CMK (cell line): ENCODE measurements at regions not wholly inside any gene's neighbourhood (a gene's known extent, or its start where the extent isn't known, plus 50 kb on each side); places are given as distances from the start of the nearest gene placed in this dataset.
A peak's percentile ranks its signal among the peaks of the same experiment; 100 is the strongest.

Source experiments
- DNase-seq: peaks from one replicate; pipeline ENCODE4 v3.0.0-alpha.2; 2010; ENCODE audit warnings: low read depth

DNA sequence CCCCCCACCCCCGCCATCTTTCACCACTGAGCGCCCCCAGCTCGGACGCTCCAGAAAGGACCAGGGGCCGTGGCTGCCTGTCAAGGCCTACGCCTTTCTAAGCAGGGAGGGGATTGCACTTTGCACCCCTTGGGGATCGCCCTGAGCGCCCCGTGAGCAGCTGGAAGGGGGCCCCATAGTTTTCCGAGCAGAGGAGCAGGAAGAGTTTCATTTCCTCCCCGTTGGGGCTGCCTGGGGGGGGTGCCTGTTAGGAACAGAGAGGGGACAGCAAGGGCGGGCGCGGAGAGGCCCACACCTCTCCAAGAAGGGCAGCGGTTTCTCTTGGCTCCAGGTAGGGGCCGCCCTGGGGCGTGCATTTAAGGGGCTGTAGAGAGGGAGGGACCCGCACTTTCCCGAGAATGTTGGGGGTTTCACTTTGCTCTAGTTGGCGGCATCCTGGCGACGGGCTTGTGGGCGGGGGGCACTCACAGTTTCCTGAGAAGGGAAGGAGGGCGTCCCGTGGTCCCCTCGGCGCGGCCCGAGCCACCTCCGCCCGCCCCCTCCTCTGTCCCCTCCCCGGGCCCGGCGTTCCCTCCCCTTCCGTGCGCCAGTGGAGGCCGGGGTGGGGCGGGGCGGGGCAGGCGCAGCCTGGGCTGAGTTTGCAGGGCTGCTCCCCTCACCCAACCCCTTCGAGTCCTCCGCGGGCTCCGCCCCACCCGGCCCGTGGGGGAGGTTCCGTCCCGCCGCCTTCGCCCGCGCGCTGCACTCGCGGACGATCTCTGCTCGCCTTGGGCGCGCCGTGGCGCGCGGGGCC, 82.3 kb upstream of the CD99 start:
- peak; percentile 76 for DNase-seq

DNA sequence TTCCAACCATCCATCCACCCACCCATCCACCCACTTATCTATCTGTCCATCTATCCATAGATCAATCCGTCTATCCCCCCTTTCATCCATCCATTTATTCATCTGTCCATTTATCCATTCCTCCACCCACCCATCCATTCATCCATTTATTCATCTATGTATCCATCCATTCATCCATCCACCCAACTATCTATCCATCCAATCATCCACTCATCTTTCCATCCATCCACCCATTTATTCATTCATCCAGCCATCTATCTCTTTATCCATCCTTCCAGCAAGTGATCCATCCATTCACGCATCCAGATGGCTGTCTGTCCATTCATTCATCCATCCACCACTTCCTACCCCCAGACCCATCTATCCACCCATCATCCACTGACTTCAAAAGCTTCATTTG, 84.0 kb upstream of the CD99 start:
- no peak for DNase-seq

DNA sequence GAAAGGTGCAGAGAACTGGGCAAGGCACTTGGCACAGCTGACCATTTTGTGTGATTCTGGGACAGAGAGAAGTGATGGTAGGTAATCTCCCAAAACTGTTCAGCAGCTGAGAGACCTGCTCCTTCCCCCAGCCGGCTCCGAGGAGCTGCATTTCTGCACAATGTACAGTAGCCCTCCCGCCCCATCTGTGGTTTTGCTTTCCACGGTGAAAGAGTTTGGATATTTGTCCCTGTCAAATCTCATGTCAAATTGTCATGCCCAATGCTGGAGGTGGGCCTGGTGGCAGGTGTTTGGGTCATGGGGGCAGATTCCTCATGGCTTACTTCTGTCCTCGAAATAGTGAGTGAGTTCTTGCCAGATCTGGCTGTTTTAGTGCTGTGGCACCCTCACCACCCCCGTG, 90.5 kb upstream of the CD99 start:
- no peak for DNase-seq

DNA sequence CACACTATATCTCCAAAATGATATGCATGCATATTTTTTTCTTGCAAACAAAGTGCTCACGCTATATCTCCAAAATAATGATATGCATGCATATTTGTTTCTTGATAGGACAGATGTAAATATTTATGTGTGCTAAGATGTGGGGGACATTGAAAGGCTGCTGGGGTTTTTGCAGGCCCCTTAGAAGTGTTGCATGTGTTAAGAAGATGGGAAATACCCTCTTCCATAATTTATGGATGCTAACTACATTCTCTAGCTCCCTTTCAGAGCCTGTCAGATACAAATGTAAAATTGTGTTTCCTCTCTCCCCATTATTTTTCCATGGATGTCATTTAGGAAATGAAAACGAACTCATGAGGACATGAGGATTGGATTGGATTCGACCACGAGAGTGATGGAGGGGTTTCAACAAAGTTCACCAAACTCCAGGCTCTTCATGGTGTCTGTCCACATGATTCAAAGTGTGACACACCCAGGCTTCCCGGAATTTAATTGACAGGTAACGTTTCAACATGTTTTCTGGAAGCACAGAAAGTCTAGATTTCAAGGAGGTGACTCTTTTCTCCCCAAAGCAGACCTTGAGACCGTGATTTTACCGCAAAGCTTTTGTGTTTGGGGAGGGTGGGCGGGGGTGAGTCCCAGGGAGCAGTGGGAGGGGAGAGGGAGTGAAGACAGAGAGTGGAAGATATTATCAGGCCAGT, 94.4 kb upstream of the CD99 start:
- no peak for DNase-seq

DNA sequence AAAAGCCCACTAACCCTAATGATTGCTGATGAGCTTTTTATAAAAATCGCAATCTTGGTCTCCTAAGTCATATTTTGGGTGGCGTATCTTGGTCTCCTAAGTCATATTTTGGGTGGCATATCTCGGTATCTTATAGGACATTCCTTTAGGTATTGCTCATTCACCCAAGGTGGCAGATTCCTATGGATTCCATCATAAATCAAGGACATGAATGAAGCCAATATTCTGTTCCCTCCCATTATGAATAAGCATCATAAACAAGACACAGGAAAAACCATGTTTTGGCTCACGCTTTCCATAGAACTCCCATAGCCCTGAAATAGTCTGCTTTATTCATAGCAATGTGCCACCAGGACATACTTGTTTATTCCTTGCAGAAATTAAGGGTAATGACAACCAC, 95.0 kb upstream of the CD99 start:
- no peak for DNase-seq

DNA sequence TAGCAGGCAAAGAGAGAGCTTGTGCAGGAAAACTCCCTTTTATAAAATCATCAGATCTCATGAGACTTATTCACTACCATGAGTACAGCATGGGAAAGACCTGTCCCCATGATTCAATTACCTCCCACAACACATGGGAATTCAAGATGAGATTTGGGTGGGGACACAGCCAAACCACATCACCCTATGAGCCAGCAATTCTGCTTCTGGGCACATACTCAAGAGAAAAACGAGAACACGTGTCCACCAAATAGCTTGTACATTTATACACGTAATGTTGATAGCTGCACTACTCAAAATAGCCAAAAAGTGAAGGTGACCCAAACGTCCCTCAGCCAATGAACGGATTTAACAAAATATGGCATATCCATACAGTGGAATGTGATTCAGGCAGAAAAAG, 94.5 kb upstream of the DHRSX start:
- no peak for DNase-seq

DNA sequence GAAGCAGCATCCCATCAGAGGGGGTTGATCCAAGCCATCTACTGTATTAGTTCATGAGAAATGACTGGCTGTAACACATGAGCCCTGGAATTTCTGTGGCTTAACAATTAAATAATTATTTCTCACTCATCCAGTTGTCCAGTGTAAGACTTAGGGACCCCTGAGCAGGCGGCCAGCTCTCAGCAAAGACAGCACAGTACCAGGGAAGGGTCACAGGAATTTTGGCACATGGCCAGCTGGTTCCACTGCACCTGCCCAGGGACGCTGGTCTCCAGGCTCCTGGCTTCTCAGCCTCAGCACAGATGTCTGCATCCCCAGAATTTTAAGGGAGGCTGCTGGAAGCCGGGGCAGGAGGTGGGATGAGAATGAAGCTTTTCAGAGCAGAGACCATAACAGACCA, 93.7 kb upstream of the DHRSX start:
- no peak for DNase-seq

DNA sequence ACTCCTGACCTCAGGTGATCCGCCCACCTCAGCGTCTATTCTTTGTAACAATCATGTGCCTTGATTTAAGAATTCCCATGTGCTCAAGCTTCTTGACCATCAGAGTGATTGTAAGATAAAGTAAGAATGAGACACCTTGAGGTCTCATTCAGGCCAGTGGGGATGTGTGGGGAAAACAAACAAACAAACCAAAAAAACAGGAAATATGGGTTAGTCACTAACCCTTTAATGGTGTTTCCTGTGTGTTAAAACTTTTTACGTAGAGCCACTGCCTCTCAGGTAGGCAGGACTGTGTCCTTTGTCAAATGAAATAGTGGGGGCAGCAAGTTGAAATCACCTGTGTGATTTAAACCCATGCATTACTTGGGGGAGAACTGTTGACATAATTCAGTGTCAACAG, 91.5 kb upstream of the DHRSX start:
- DNase-seq, result no peak

DNA sequence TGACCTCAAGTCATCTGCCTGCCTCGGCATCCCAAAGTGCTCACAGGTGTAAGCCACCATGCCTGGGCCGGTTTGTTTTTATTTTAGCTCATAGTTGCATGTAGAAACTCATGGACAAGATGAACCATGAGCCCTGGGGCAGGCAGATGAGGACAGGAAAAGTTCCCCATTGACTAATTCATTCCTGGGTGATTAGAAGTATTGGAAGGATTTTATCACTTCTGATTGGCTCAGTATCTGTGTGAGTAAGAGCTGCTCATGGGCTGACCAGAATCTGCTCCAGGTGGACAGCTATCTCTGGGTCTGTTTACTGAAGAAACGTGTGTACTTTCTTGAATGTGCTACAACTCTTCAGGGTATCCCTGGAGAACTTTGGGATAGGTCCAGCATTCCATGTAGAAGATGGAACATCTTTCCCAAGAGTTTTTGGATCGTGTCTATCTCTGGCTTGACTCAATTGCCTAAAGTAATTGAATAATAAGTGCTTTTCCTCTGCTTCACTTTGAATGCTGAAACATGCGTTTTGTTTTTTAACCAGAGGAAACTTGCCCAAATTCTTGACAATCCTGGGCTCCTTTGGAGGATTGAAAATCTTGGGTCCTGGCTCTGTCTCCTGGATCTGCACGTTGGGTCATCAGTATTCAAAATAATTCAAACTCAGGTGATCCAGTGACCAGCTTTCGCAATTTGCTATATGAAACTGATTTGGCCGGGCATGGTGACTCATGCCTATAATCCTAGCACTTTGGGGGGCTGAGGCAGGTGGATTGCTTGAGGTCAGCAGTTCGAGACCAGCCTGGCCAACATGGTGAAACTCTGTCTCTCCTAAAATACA, 88.6 kb upstream of the DHRSX start:
- DNase-seq, result no peak

DNA sequence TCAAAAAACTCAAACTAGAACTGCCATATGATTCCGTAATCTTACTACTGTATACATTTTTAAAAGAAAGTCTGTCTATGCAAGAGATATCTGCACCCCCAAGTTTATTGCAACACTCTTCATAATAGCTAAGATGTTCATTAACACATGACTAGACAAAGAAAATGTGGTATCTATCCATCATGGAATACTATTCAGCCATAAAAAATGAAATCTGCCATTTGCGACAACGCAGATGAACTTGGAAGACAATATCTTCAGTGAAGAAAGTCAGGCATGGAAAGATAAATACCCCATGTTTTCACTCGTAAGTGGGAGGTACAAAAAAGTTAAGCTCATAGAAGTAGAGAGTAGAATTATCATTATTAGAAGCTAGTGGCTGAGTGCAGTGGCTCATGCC, 87.3 kb upstream of the DHRSX start:
- DNase-seq, result no peak

DNA sequence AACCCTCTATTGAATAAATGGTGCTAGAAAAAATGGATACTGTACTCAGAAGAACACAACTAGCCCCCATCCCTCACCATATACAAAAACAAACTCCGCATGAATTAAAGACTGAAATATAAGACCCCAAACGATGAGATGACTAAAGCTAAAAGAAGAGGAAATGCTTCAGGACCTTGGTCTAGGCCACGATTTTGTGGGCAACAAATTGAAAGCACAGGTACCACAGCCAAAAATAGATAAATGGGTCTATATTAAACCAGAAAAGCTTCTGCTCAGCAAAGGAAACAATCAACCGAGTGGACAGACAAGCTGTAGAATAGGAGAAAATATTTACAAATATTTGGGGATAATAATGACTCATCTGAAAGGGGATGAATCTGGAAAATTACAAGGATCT, 86.4 kb upstream of the DHRSX start:
- no peak for DNase-seq

DNA sequence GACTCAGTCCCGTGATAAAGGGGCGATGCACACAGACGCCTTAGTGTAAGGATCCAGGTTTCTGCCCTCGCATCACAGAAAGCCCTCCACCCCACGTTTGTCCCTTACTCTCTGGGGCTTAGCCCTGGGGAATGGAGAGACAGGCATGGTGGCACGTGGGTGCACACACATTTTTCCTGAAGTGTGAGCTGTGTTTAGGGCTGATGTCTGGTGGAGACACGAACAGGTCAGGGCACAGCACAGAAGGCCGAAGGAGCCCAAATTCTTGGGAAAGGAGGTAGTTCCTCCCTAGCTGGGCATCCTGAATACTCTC, 84.3 kb upstream of the DHRSX start:
- DNase-seq, result no peak

DNA sequence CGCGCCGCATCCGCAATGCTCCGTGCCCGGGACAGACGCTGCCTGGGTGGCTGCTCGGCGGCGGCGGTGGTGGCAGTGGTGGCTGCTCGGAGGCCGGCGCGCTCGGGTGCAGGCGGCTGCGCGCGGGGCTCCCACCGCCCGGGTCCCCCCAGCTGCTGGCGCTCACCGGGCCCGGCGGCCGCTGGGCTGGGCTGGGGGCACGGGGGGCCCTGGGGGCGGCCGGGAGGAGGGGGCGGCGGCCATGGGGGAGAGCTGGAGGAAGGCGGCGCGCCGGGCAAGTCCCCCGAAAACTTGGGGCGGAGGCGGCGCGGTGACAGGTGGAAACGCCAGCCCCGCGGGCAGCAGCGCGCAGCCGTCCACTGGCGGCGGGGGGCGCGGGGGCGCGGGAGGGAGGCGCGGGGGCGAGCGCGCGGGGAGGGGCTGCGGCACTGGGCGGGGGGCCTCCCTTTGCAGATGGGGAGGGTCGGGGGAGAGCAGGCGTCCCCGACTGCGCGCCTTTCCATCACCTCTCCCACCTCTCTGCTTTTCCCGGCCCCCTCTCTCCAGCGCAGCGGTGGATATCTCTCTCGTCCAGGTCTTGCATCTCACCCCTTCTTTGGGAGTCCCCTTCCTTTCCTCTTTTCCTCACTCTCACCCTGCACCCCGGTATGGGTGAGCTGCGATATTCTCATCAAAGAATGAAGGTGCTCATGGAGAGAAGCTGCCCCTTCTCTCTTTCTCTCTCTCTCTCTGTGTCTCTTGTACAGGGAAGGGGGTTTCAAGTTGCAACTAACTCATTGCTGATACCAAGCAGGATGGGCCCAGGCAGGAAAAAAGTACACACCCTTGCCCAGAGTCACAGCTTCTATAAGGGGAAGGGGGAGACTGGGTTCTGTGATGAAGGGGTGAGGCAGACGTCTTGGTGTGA, 83.7 kb upstream of the DHRSX start:
- DNase-seq, result no peak

DNA sequence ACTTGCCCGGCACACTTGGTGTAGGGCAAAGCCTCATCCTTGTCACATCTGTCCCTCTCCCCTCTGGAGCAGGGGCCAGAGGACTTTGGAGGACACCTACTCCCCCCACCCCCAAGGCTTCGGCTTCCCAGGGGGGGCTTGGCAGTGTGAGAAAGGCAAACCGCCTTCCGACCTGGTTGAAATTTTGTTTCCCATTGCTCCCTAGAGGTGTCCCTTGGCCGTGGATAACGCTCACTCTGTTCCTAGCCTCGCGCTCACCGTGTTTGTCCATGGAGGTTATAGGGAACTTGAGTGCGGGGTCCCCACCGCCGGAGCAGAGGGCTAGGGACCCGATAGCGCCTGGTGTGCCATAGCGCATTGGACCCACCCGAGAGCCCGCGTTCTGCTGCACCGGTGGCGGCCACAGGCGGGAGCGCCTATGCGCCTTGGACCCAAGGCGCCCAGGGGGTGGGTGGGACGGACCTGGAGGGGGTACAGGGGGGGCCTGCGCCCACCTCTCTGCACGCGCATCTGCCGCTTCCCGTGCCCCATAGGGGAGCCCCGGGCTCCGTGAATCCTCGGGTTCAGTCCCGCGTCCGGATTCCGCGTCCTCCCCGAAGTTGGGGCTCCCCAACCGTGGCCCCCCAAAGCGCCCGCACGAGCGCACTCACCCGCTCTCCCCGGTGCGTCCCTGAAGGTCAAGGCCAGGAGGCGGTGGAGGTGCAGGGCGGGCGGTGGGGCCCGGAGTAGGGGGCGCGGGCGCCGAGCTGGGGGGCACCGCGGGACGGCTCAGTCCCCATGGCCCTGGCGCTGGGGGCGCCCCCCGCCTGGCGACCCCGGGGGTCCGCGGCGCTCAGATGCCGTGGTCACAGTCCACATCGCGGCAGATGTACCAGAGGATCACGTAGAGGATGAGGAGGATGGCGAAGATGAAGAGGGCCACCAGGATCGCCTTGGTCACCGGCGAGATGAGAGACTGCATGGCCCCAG, 82.7 kb upstream of the DHRSX start:
- no peak for DNase-seq

DNA sequence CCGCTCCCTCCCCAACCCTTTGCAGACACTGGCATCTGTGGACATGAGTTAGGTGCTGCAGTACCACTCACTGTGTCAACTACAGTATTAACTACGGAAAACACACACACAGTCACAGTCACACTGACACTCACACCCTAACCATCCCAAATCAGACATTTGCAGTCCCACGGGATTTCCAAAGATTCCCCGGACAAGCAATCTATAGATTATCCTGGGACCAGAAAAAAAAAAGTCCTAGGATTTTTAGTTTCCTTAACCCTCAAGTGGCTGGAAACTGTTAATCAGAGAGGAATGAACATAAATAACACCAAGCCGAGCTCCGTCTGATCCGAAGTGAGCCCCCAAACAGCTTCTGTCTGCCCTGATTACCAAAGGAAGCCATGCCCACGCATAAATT, 81.9 kb upstream of the DHRSX start:
- no peak for DNase-seq

DNA sequence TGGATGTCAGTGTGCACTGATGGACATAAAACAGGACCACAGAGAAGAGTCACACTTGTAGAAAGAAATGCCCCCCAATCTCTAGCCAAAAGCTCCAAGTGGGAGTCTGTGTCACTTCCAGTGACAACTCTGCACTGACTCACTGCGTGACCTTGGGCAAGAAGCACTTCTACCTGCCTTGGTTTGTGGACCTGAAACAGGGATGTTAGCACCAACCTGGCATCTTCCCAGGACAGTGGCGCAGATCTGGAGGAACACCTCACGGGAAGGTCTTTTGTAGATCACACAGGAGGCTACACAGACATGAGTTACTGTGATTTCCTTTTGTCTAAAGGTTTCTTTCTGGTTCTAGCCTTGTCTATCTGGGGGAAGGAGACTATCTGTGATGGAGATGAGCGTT, 80.5 kb upstream of the DHRSX start:
- DNase-seq, result no peak

DNA sequence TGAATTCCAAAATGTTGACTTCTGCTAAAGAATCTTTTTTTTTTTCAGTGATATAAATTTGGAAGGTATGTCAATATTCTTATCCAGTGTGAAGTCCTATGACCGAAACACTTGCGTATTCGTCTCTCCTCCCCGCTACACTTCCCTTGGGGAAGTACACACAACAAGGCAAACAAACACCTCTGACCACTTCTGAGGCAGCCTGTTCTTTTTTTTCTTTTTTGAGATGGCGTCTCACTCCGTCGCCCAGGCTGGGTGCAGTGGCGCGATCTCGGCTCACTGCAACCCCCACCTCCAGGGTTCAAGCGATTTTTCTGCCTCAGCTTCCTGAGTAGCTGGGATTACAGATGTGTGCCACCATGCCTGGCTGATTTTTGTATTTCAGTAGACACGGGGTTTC, 78.1 kb upstream of the DHRSX start:
- no peak for DNase-seq

DNA sequence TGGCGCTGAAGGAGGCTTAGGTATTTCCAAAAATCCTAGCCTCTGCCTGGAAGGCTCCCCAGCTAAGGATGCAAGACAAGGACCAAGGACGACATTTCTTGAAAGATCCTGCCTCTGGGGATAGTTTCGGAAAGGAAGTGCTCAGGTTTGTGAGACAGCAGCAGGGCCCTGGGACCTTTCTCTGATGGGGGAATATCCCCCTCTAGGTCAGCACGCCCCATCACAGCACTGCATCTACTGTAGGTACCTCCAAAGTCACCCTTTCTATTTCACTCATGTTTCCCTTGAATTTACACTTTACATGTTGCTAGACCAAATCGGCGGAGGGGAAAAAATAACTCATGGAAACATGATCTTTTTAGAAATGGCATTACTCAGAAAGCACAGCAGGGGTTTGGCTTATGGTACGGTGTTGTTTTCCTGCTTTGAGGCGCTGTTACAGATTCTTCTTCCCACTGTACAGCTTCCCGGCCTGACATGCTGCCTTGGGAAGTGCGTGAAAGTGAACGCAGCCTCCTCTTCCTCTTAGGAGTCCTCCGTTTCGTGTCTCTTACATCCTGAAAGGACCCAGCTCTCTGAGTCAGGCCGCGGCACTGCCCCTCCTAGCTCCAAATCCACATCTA, 77.2 kb upstream of the DHRSX start:
- no peak for DNase-seq

DNA sequence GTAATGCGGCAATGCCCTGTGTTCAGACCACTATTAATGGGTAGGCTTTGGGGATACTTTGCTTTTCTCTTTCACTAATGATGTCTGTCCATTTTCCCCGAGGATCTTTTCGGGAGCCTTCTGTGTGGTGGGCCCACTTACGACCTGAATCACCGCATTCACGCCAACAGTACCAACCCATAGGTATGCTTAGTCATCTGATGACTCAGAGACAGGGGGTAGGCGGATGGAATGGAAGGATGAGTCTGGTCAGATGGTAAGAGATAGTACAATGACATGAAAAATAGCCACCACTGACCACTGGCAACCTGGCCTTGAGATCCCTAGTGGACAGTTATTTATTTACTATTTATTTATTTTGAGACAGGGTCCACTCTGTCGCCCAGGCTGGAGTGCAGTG, 76.0 kb upstream of the DHRSX start:
- DNase-seq, result no peak

DNA sequence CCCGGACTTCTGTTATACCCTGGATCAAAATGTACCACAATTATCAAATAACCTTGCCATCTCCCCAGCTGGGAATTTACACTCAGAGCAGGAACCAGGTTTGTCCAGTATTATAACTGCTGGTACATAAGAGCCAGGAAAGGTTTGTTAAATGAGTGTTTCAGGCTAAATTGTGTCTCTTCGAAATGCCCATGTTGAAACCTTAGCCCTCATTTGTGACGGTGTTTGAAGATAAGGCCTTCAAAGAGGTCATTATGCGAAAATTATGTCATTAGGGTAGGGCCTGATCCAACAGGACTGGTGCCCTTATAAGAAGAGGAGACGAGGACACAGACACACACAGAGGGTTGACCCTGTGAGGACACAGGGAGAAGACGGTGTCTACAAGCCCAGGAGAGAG, 73.5 kb upstream of the DHRSX start:
- DNase-seq, result no peak

DNA sequence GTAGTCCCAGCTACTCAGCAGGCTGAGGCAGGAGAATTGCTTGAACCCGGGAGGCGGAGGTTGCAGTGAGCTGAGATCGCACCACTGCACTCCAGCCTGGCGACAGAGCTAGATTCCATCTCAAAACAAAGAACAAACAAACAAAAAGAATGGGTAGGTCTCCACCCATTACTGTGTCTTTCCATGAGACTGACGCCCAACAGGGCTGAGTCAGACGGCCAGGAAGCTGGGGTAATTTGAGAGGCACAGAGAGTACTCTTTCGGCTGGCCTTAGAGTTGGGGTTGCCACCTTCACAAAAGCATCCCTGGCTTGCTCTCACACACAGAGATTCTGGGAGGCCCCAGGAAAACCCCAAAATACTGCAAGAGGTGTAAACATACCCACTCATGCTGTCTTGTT, 72.0 kb upstream of the DHRSX start:
- no peak for DNase-seq
